ENCODE measurements at regions not wholly inside any gene's neighbourhood (a gene's known extent, or its start where the extent isn't known, plus 50 kb on each side); places are given as distances from the start of the nearest gene placed in this dataset.
"Not testable (repeated sequence)": the region's sequence is repeated elsewhere in the genome, so short reads cannot be mapped to it uniquely, and the experiment has no call there.

DNA sequence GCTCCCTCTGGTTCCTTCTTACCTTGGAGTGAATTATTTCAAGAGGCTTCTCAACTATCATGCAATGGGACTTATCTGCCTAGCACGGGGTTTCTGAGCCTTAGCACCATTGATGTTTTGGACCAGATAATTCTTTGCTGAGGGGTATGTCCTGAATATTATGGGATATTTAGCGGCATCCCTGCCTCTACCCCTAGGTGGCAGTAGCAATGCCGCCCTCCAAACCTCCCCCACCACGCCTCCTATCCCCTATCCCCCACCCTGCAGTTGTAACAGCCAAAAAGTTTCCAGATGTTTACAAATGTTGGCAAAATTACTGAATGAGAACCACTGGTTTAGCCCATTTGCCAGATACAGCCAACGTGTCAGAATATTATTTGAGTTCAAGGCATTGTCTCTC is 125.5 kb downstream of the POSTN start:
- no peak for DNase-seq

DNA sequence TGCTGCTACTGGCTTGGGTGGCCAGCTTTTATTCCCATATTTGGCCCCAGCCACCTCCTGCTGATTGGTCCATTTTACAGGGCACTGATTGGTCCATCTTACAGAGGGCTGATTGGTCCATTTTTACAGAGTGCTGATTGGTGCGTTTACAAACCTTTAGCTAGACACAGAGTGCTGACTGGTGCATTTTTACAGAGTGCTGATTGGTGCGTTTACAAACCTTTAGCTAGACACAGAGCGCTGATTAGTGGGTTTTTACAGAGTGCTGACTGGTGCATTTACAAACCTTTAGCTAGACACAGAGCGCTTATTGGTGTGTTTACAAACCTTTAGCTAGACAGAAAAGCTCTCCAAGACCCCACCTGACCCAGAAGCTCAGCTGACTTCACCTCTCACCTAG is 126.3 kb downstream of the POSTN start:
- not testable (repeated sequence) for DNase-seq

DNA sequence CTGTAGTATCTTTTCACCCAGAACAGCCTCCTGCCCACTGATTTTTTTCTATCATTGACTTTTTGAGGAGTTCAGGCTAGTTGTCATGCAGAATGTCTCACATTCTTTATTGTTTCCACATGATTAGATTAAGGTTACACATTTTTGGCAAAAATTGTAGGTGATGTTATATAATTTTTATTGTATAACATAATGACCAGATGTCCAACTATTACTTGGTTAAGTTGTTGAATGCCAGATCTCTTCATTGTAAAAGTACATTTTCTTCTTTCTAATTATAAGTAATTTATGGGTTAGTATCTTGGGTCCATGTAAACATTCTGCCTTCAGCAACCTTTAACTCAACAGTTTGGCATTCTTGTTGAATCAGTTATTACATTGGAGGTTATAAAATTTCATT is 138.4 kb downstream of the POSTN start:
- no peak for DNase-seq

DNA sequence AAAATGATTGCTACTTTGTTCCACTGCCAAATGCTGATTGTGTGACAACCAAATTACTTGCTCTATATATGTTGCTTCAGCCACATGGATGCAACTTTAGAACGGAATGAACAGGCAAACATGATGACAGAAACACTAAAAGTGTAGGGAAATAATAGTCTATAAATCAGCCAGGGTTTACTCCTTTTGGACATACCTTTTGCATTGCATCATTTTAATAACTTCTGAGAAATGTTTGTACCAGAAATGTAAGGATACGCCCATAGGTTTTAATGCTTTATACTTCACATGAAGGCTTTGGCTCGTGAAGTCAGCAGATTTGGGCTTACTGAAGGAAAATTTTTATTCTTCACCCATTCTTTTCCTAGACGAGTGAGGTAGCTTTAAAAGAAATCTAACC is 141.0 kb downstream of the POSTN start:
- no peak for DNase-seq

DNA sequence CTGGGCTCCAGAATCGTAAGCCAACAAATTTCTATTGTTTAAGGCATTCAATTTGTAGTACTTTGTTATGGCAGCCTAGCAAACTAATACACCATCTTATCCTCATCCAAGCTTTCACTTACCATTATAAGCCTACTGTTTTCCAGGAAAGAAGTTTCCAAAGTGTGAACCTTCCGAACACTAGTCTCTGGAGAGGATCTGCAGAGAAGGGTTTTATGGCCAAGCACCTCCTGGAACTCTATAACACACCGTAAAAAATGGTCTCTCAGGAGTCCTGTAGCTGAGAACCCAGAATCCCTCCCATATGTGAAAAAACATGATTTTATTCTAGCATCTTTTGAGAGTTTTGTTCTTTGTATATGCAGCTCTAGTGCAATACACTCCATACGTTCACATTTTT is 142.1 kb downstream of the POSTN start:
- no peak for DNase-seq

DNA sequence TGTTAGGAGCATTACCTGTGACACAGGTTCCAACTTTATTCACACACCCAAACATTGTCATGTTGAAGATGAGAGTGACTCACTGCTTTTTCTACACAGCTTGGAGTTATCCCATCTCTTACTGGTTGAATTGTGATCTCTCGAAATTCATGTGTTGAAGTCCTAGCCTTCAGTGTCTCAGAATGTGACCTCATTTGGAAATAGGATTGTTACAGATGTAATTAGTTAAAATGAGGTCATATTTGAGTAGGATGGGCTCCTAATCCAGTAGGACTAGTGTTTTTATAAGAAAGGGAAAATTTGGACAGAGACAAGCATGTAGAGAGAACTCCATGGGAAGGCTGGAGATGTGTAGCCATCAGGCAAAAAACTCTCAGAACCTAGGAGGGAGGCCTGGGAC is 142.5 kb downstream of the POSTN start:
- DNase-seq: no peak

DNA sequence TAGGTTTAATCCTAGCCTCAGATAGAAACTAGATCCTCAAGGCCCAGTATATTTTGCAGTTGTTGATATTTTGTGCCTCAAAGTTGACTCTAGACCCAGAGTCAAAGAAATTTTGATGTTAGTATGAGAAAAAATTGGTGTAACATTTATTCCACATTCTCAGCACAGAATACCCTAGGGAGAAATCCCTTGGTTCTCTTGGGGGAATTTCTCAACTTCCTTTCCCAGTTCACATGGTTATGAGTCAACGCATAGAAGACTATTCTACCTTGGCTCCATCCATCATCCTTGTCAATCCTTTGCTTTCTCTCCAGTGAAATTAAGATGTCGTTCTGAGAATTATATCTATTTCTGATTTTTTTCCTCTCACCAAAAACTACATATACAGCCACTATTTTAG is 145.3 kb downstream of the POSTN start:
- no peak for DNase-seq

DNA sequence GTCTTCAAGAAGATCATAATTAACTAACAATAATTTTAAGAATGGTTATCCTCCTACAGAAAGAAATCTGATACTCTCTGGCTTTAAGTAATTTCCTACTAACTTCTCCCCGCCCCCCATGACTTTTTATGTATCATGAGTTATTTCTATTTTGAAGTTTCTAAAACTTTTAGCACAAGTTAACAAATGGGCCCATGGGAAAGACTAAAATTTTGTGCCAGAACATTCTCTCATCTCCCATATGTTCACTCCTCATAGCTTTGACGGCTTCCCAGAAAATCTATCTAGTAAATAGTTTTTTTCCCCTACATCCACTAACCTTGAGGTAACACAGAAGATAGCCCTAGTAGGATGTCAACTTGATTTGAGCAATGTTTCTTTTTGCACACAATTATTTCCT is 148.3 kb downstream of the POSTN start:
- DNase-seq: no peak

DNA sequence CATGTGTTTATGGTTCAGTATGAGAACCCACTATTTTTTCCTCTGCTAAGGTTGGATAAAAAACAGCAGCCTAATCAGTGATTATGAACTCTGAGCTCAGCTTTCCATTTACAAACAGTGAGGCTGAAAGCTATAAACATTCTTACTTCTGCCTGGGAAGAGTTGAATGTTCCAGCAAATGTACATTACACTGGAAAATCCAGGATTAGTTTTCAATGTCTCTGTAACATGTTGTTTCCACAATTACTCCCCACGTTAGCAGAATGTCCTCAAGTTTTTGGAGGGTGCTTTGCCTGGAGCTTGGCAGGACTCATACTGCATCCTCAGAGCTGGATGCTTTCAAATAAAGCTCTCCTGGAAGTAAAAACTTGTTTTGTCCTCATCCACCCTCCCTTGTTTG is 150.4 kb downstream of the POSTN start:
- no peak for DNase-seq

DNA sequence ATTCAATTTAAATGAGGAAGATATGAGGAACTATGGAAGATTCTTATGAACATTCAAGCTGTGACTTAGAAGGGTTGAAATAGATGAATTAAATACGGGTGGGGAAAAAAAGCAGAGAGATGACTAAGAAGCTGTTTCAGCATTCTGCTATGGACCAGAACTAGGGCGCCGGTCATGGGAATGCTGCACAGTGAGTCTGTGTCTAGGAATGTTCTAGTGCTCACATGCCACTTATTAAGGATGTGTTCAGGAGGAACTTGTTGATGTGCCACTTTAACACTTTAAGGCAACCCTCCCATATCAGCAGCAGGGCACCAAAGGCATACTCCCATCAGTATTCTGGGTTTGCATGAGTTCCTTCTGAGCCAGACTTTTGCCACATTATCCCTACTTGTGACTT is 152.1 kb downstream of the POSTN start:
- no peak for DNase-seq

DNA sequence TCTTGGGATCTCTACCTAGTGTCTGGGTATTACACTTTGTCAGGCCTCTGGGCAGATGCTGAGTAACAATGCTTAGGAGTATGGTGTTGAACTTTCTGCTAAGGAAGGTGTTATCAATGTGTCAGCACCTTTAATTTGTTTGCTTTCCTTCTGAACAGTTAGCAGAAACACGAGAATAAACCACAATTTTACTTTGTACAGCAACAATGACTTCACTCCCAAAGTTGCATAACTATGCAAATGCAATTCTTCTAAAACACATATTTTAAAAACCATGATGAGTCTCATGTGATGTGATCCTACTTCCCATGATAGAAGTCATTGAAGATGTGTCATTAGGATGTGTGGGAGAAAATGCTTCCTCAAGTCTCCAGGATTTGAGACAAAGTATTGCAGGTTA is 155.0 kb downstream of the POSTN start:
- no peak for DNase-seq

DNA sequence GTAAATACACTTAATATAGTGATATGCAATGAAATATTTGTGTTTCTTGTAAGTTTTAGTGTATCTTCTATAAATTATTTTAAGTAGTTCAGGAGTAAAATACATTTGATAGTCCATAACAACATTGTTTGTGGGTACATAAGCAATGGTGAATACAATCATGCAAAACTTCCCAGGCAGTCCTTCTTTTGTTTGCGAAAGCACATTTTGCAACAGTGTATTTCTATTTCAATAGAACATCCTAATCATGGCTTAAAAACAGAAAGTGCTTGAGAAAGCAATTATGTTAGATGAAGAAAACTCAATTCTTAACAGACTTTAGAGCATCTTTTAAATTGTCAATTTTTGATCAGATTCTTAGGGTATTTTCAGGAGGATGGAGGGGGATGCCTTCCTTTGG is 155.6 kb downstream of the POSTN start:
- DNase-seq: no peak

DNA sequence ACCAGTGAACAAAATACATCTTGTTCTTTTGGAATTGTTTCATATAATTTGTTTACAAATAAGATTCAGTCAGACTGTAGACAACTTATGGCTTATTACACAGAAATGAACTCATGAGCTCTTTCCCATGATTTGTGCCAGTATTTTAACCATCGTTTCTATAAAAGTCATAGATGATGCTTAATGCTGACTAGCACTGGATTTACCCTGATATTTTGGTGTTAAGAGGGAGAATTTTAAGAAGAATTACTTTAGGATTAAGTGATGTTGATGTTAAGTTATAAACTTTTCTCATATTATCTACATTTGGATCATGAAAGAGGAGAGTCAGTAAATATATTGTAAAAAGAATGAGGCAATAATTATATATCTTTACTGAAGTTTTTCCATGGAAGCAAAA is 162.7 kb downstream of the POSTN start:
- no peak for DNase-seq

DNA sequence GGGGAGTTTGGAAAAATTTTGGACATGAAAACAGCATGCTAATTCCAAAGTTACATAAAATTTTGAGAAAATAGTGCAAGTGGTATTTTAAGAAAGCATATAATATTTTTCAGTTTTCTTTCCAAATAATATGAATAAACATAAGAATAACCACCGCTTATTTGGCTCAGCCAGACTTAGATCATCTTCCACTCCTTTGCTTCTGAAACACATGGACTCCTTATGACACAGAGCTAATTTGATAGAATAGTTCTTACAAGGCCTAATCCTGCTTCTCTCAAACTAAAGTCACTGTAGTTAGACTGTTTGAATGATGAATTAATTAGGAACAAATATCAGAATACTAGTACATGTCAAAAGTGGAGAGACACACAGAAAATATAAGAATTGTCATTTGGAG is 165.5 kb downstream of the POSTN start:
- no peak for DNase-seq

DNA sequence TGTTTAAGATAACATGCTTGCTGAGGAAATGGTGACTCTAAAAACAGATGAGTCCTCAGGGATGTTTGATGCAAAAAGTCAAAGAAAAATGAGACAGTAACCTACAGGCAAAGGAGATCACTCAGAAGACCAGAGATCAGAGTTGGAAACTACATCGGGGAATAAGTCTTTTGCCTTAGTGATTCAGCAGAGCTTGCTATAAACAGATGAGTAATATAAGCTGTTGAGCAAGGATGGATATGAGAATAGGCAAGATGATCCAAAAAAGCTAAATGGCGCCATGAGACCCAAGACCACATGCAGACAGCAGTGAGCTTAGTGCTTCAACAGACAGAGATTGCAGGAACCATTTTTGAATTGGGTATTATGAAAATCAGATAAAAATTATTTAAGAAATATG is 168.6 kb downstream of the POSTN start:
- no peak for DNase-seq

DNA sequence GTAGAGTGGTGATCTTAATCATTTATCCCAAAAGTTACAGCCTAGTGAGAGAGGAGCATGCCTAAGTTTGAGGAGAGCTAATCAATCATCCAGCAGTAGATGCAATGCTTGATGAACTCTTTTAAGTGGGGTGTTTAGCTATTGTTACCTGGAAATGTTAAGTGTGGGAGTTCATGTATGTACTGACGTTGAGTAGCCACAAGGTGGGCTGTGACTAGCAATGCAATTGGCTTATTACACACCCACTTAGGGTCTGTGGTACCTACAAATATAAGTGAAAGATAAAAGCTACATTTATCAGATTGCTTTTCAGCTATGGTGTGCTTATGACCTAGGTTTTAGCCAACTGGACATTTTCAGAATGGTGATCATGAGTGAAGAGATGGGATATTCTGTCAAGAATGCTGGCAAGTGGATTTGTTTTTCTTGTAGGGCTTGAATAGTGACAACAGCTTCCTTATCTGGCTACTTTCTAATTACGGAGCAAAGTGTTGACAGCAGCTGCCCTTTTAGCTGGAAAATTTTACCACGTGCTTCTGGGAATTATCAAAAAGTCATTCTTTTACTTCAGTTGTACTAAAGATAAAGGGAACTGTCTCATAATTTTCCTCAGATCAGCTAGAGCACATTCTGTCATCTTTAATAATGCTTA is 170.6 kb downstream of the POSTN start:
- DNase-seq: no peak

DNA sequence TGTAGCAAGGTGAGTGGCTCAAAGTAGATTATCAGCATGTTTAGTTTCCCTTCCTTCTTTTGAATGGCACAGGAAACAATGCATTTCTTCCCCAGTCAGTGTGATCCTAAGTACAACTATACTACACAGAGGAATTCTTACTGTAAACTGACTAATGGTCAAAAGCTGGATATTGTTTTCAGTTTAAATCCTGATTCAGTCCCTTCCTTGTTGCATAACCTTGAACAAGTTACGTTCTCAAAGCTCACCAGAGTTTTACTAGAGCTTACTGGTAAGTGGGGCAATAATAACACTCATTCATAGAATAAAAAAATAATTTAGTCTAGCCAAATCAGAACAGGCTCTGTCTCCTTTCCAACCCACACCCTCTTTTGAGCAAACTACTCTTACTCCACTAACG is 180.1 kb downstream of the POSTN start:
- no peak for DNase-seq

DNA sequence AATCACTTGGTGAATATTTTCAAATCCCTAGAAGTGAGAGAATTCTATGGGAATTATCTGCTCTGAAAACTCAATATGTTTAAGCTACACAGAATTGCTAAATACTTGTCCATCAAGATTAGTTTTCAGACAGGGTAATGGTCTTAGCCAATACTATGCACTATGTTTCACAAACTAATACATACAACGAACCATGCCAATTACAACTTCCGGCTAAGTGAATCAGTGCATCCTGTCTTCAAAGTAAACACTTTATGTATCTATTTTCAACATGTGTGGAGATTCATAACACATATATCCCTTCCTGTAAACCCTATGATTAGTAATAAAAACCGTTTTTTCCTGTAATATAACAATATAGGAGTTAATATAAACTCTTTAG is 181.5 kb downstream of the POSTN start:
- DNase-seq: no peak

DNA sequence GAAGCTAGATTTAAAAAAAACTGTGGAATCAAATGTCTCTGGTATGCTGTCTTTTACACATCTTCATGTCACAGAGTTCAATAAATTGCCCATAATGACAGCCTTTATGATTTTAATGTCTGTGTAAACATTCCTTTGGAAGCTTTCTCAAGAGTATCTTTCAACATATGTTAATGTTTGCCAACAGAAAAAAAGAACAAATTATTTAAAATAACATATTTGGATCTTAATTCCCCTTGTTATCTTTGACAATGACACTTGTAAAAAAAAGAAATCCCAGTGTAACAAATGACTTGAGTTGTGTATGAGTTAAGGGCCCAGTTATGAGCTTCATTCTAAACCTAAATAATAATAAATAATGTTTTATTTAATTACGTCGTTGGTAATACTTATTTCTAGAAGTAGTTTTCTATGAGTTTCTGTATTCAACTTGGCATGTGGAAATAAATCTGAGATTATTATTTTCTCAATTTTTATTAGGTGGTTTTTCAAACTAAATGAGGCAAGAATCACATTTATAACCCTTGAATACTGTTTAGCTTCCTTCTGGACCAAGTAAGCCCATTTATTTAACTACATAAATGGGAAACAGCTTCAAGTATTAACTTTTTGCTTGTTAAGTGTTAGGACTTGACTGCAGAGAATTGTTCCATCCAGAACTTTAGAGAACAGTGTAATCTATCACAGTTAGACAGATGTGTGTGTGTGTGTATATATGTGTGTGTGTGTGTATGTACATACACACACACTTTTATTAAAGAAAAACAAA is 182.1 kb downstream of the POSTN start:
- DNase-seq: no peak

DNA sequence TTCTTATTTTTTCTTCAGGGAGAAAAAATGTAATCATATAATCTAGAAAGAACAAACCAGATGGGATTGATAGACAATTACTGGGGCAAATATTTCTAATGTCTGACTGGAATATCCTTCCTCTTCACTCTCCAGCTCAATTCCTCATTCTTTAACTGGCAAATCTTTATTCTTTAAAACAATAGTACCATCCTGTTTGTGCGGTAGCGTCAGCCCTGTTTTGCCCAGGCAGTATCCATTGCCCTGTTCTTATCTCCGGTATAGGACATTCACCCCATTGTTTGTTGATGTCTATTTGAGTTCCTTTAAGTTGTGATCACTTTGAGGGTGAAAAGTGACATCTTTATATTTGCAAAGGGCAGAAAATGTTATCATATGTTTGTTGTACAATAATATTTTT is 185.4 kb downstream of the POSTN start:
- no peak for DNase-seq

DNA sequence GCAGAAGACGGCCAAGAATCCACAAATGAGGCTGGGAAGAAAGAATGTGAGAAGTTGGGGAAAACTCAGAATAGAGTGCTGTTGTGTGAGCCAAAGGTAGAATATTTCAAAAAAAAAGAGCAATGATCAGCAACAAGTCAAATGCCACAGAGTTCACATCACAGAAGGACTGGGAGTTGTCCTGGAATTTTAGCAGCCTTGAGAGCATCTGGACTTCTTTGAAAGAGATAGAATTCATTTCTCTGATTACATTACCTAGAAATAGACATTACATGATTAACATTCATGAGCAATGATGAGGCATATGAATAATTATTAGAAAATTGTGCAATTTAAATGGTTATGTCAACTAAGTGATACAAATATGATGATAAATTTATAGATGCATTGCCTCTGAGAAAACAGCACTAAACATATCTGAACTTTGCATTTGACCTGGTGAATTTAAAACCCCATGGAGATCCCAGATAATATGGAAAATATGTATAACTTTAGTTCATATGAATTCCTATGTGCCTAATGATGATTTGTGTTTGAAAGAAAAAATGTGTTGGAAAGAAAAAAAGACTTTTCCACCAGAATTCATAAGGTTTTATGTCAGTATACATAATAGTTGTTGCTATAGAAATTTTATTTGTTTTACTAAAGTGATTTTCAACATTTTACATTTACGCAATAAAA is 186.2 kb downstream of the POSTN start:
- no peak for DNase-seq

DNA sequence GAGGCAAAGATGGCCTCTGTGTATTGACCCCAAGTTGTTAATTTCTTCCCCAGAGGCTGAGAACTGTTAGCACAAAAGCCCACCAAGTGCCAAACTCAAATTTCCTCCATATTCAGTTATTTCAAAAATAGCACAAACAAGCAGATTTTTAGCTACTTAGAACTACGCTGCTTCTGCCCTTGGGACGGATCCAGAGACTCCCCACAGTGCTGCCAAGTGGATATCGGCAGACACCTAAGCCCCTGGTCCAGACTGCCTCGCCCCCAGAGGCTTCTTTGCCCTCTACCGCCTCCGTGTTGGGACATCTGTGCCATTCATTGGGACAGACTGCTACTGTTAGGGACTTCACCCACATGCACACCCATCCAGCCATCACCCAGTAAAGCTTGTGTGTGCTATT is 188.3 kb downstream of the POSTN start:
- DNase-seq: no peak

DNA sequence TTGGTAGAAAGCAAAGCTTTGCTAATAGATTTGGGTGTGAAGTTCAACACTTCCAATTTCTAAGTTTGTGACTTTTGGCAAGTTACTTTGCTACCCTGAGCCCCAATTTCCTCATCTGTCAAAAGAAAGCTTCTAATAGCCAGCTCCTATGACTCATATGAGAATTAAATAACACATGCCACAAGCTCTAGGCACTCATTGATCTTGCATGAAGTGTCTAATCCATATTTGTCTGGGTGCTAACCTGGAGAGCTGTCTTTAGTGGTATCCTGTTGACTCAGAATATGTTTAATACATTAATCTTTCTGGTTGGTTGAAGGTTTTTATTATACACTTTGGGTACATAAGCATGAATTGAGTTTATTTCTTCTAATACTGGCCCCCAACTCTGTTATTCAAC is 188.8 kb downstream of the POSTN start:
- no peak for DNase-seq

DNA sequence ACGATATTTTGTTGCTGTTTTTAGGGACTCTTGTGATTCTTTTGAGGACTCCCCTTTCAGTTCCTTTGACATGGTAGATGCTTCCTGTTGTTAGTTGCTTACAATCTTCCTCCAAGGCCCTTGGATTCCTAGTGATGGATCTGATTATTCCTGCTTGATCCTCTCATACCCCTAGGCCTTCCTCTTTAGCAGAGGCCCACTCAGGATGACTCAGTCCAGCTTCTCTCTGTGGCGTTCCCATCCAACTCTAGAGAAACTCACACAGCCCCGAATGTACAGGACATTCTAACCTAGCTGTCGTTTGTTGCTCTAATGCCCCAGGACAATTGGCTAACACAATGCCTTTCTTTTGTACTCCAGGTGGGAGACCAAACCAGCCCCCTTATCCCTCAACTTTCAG is 191.4 kb downstream of the POSTN start:
- no peak for DNase-seq

DNA sequence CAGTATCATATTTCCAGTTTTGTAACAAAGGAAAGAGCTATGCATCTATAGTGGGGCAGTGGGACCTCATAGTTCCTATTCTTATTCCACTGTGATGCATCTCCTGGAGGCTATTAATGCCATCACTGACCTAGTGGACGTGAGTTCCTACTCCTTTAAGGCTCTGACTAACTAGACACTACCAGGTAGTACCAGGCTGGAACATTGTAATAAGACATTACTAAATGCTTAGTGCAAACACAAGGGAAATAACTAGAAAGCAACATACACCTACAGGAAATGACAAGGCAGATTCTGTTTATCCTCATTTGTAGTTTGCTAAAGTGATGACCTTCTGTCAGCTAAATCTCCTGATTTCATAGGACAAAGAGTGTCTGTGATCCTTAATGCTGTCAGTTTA is 192.5 kb downstream of the POSTN start:
- no peak for DNase-seq

All from COR-L47 (cell line).